ENCODE measurements at regions not wholly inside any gene's neighbourhood (a gene's known extent, or its start where the extent isn't known, plus 50 kb on each side); places are given as distances from the start of the nearest gene placed in this dataset.

DNA sequence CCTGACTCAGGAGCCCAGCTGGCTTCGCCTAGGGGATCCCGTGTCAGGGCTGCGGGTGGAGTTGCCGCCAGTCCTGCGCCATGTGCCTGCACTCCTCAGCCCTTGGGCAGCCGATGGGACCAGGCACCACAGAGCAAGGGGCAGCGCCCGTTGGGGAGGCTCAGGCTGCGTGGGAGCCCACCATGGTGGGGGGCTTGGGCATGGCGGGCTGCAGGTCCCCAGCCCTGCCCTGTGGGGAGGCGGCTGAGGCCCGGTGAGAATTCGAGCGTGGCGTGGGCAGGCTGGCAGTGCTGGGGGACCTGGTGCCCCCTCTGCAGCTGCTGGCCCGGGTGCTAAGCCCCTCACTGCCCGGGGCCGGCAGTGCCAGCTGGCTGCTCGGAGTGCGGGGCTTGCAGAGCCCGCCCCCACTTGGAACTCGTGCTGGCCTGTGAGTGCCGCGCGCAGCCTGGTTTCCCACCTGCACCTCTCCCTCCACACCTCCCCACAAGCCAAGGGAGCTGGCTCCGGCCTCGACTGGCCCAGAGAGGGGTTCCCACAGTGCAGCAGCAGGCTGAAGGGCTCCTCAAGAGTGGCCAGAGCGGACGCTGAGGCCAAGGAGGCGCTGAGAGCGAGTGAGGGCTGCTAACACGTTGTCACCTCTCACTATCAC lies 135.1 kb upstream of the SEL1L start:
- DNase-seq (ENCODE audit: low spot score) (no peak), ATAC-seq (ENCODE audit: low read depth) (no peak)
- no peaks in the 10 kb centered on the region for H3K9me3 ChIP-seq (ENCODE audit: severe bottlenecking)
- no peak for TF ChIP-seq CTCF (IDR thresholded peaks at IDR 0.05; ENCODE audit: poor library complexity, severe bottlenecking)
- H3K27me3 ChIP-seq (ENCODE audit: insufficient read depth, poor library complexity, severe bottlenecking) = no peaks in the 10 kb centered on the region
- no peak overlapping the region for H3K27ac ChIP-seq (ENCODE audit: poor library complexity, severe bottlenecking)
- no peaks in the 10 kb centered on the region for H3K36me3 ChIP-seq (ENCODE audit: low read depth)
- no peak overlapping the region for H3K4me3 ChIP-seq (ENCODE audit: severe bottlenecking)
- H3K4me1 ChIP-seq (ENCODE audit: insufficient read depth, poor library complexity, severe bottlenecking) = no peaks in the 10 kb centered on the region

DNA sequence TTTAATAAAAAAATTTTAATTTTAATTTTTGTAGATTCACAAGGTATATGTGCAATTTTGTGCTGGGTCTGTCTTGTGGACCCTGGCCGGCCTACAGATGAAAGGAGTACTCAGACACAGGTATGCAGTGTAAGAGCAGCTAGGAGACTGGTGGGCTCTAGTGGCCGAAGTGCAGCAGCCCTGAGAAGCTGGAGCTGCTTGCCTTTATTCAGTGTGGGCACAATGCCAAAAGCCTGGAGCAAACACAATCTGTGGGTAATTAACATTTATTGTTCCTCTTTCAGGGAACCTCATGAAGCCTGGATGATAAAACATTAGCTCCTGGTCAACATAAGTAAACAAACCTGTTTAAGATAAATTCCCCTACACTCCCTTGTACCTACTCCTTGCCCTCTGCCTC lies 135.7 kb upstream of the SEL1L start:
- H3K36me3 ChIP-seq (ENCODE audit: low read depth) = no peaks in the 10 kb centered on the region
- no peak overlapping the region for H3K27ac ChIP-seq (ENCODE audit: poor library complexity, severe bottlenecking)
- peaks cover 2% of the 10 kb centered on the region for H3K27me3 ChIP-seq (ENCODE audit: insufficient read depth, poor library complexity, severe bottlenecking)
- no peaks in the 10 kb centered on the region for H3K9me3 ChIP-seq (ENCODE audit: severe bottlenecking)
- DNase-seq (ENCODE audit: low spot score) = no peak
- no peaks in the 10 kb centered on the region for H3K4me1 ChIP-seq (ENCODE audit: insufficient read depth, poor library complexity, severe bottlenecking)
- H3K4me3 ChIP-seq (ENCODE audit: severe bottlenecking) = no peak overlapping the region
- ATAC-seq (ENCODE audit: low read depth) = no peak
- no peak for TF ChIP-seq CTCF (IDR thresholded peaks at IDR 0.05; ENCODE audit: poor library complexity, severe bottlenecking)

DNA sequence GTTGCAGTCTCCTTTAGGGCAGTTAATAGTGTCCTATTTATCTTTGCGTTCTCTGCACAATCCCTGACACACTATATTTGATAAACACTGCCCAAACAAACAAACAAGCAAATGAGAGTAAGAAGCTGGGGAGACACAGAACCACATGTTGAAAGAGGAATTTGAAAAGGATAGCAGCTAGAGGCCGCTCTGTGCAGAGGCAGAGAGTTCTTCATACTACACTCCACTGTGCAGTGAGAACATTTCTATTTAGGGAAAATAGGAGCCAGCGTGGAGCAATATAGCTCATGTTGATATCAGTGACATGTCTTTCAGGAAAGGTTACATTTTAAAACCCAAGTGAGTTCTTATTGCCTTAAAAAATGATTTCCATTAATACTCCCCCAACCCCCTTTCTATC lies 140.3 kb upstream of the SEL1L start:
- Histone ChIP-seq H3K4me3 (ENCODE audit: severe bottlenecking) (no peak overlapping the region), H3K27ac (ENCODE audit: poor library complexity, severe bottlenecking) (no peak overlapping the region), H3K9me3 (ENCODE audit: severe bottlenecking) (no peaks in the 10 kb centered on the region), H3K4me1 (ENCODE audit: insufficient read depth, poor library complexity, severe bottlenecking) (no peaks in the 10 kb centered on the region), H3K27me3 (ENCODE audit: insufficient read depth, poor library complexity, severe bottlenecking) (peaks cover 4% of the 10 kb centered on the region), H3K36me3 (ENCODE audit: low read depth) (no peaks in the 10 kb centered on the region)
- DNase-seq (ENCODE audit: low spot score) (no peak), ATAC-seq (ENCODE audit: low read depth) (peak; percentile 36; the same call in 1 of the 3 replicates)
- no peak for TF ChIP-seq CTCF (IDR thresholded peaks at IDR 0.05; ENCODE audit: poor library complexity, severe bottlenecking)

DNA sequence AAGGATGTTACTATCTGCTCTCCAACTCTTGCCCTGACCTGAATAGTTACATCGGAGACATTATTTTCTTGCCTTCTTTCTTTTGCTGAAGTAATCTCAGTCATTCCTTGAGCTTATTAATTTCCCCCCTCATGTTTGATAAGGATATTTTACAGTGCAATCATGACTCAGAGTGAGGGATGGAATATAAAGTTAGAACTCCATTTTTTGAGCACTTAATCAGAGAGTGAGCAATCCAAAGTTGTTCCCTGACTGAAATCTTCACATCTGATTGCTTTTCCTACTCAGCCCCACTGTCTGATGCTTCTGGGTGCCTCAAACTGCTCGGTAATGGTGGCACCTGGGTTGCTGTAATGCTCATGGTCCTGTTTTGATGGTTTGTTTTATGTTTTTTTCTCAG lies 142.7 kb upstream of the SEL1L start:
- no peaks in the 10 kb centered on the region for H3K4me1 ChIP-seq (ENCODE audit: insufficient read depth, poor library complexity, severe bottlenecking)
- peaks cover 4% of the 10 kb centered on the region for H3K27me3 ChIP-seq (ENCODE audit: insufficient read depth, poor library complexity, severe bottlenecking)
- no peak overlapping the region for H3K27ac ChIP-seq (ENCODE audit: poor library complexity, severe bottlenecking)
- TF ChIP-seq CTCF (IDR thresholded peaks at IDR 0.05; ENCODE audit: poor library complexity, severe bottlenecking) = no peak
- ATAC-seq (ENCODE audit: low read depth) = no peak
- H3K4me3 ChIP-seq (ENCODE audit: severe bottlenecking) = no peak overlapping the region
- DNase-seq (ENCODE audit: low spot score) = no peak
- H3K36me3 ChIP-seq (ENCODE audit: low read depth) = no peaks in the 10 kb centered on the region
- no peaks in the 10 kb centered on the region for H3K9me3 ChIP-seq (ENCODE audit: severe bottlenecking)

GRCh38 chr14:81676879-81677278 lies 143.2 kb upstream of the SEL1L start:
- peaks cover 4% of the 10 kb centered on the region for H3K27me3 ChIP-seq (ENCODE audit: insufficient read depth, poor library complexity, severe bottlenecking)
- no peaks in the 10 kb centered on the region for H3K9me3 ChIP-seq (ENCODE audit: severe bottlenecking)
- DNase-seq (ENCODE audit: low spot score) (no peak), ATAC-seq (ENCODE audit: low read depth) (no peak)
- no peaks in the 10 kb centered on the region for H3K36me3 ChIP-seq (ENCODE audit: low read depth)
- no peak overlapping the region for H3K4me3 ChIP-seq (ENCODE audit: severe bottlenecking)
- no peak for TF ChIP-seq CTCF (IDR thresholded peaks at IDR 0.05; ENCODE audit: poor library complexity, severe bottlenecking)
- no peak overlapping the region for H3K27ac ChIP-seq (ENCODE audit: poor library complexity, severe bottlenecking)
- no peaks in the 10 kb centered on the region for H3K4me1 ChIP-seq (ENCODE audit: insufficient read depth, poor library complexity, severe bottlenecking)

All from RWPE2 (cell line).